ENCODE measurements at regions not wholly inside any gene's neighbourhood (a gene's known extent, or its start where the extent isn't known, plus 50 kb on each side); places are given as distances from the start of the nearest gene placed in this dataset.
"Not testable (repeated sequence)": the region's sequence is repeated elsewhere in the genome, so short reads cannot be mapped to it uniquely, and the experiment has no call there.

DNA sequence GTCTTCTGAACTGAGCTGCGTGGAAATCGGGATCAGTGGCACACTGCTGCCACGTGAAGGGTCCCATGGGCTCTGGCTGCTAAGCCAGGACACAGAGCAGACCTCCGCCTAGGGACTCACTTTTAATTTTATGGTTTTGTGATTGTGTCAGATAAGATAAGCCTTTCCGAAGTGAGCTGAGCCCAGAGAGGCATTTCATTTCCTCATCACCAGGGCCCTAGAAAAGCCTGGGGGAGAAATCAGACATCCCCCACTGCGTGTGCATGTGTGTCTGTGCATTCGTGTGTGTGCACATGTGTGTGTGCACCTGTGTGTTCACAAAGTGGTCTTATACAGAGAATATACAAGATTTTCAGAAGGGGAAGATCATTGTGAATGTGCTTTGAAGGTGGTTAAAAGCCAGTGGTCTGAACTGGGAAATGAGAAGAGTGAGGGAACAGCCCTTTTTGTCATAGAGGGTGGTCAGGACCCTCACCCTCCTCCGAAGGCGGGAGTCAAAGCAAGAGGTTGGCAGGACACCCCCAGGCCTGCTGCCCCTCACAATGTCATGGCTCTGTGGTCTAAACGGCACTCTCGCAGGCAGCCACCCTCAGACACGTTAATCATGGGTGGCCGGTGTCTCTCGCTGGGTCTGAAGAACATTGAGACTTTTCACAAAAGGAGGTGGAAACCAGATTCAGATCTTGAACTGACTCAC lies 176.1 kb upstream of the PFKP start:
- no peak for DNase-seq (ENCODE audit: low read depth)

- DNase-seq (ENCODE audit: low read depth), result no peak
Observed at GRCh38 chr10:2890093-2890492, 177.3 kb upstream of the PFKP start.

DNA sequence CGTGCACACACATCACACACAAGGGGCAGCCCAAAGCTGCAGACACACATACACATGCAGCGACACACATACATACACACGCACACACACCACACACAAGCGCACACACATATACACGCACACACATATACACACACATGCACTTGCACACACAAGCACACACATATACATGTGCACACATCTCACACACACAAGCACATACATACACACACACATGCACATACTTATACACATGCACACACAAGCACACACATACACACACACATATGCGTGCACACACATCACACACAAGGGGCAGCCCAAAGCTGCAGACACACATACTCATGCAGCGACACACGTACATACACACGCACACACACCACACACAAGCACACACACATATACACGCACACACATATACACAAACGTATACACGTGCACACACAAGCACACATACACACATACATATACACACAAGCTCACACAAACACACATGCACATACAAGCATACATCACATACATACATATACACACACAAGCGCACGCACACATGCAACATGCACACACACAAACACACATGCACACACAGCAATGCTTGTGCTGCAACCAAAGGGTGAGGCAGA lies 178.8 kb upstream of the PFKP start:
- no peak for DNase-seq (ENCODE audit: low read depth)

DNA sequence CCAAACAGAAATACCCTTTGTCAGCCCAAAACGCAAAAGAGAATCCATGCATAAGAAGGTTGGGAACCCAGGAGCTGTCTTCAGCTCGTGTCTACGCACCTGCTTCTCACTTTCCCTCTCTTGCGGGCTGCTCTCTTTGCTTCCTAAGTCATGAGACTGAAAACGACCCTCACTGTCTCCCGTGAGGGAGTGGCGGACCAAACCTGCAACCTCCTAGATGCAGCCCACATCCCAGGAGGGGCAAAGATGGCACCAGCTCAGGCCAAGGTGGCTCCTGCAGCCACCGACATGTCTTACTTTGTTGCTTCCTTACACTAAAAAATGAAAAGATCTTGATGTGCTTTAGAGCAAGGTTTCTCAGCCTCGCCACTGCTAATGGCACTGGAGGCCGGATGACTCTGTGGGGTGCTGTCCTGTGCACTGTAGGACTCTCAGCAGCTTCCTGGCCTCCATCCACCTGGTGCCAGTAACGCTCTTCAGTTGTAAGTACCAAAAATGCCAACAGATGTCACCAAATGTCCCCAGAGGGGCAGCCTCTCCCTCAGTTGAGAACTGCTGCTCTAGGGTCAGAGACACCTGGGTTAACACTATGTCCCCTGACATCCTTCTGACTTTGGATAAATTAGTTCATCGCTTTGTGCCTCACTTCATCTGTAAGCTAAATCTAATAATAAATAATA lies 179.8 kb upstream of the PFKP start:
- no peak for DNase-seq (ENCODE audit: low read depth)

DNA sequence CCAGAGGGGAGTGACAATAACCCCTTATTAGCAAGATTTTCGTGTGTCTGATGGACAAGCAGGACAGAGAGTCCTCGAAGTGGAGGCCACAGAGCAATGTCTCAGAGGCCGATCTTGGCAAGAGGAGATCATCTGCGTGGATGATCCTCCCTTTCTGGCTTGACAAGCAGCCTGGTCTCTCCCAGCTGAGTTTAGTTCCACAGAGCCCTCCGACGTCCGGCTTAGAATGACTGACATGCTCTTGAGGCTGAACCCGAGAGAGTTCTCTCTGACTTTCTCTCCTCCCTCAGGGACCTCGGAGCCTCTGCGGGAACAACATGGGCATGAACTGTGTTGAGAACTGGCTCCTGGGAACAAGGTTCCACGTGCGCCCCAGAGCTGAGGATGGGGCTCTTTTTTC lies 180.7 kb upstream of the PFKP start:
- DNase-seq (ENCODE audit: low read depth), result no peak

GRCh38 chr10:2885288-2886278 lies 181.8 kb upstream of the PFKP start:
- DNase-seq (ENCODE audit: low read depth), result no peak

GRCh38 chr10:2883983-2884540 lies 183.3 kb upstream of the PFKP start:
- DNase-seq (ENCODE audit: low read depth), result not testable (repeated sequence)

GRCh38 chr10:2883238-2883637 lies 184.1 kb upstream of the PFKP start:
- DNase-seq (ENCODE audit: low read depth), result no peak

GRCh38 chr10:2882628-2883027 lies 184.7 kb upstream of the PFKP start:
- DNase-seq (ENCODE audit: low read depth), result peak; percentile 64

GRCh38 chr10:2881720-2882620 lies 185.4 kb upstream of the PFKP start:
- no peak for DNase-seq (ENCODE audit: low read depth)

DNA sequence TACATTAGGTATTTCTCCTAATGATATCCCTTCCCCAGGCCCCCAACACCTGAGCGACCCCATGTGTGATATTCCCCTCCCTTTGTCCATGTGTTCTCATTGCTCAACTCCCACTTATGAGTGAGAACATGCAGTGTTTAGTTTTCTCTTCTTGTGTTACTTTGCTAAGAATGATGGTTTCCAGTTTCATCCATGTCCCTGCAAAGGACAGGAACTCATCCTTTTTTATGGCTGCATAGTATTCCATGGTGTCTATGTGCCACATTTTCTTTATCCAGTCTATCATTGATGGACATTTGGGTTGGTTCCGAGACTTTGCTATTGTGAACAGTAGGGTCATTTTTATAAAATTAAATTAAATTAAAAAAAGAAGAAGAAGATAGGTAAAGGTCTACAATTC lies 187.3 kb upstream of the PFKP start:
- DNase-seq (ENCODE audit: low read depth), result not testable (repeated sequence)

- no peak for DNase-seq (ENCODE audit: low read depth)
Observed at GRCh38 chr10:2878818-2879217, 188.5 kb upstream of the PFKP start.

- DNase-seq (ENCODE audit: low read depth), result no peak
Observed at GRCh38 chr10:2876032-2876431, 191.3 kb upstream of the PFKP start.

- peak; percentile 30 for DNase-seq (ENCODE audit: low read depth)
Observed at GRCh38 chr10:2874963-2875362, 192.4 kb upstream of the PFKP start.

DNA sequence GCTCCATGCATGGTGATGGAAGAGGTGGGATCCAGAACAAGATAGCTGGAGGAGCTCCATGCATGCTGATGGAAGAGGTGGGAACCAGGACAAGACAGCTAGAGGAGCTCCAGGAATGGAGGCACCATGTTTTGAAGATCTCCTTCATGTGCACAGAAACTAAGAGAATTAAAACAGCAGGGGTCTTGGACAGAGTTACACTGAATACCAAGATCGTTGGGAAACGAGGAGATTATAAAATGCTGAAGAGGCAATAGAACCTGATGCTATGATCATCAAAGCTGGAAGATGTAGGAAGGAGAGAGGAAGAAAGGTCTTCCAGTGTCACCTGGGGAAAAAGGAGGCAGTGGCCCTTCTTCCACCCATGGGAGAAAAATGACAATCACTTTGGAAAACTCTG lies 193.6 kb upstream of the PFKP start:
- no peak for DNase-seq (ENCODE audit: low read depth)

- DNase-seq (ENCODE audit: low read depth), result no peak
Observed at GRCh38 chr10:2871673-2872219, 195.6 kb upstream of the PFKP start.

DNA sequence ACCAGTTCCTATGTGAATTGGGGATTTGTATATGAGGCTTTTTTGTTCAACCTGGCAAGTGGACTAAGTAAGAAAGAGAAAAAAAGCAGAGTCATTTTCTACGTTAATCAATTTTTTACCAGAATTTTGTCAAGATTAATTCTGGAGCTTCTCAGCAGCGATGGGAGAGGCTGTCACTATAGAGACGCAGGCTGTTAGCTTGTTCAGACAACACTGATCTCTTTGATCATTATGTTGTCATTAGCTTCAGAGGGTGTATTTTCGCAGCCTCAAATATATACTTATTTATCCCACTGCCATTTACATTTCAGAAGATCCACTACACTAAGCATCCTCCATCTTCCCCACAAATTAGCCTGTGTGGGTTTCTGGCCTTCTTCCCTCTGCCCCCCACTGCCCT lies 196.7 kb upstream of the PFKP start:
- no peak for DNase-seq (ENCODE audit: low read depth)

- DNase-seq (ENCODE audit: low read depth), result no peak
Observed at GRCh38 chr10:2867788-2868299, 199.5 kb upstream of the PFKP start.

GRCh38 chr10:2866569-2866968 lies 200.8 kb upstream of the PFKP start:
- DNase-seq (ENCODE audit: low read depth), result no peak

GRCh38 chr10:2861632-2862210 lies 205.6 kb upstream of the PFKP start:
- no peak for DNase-seq (ENCODE audit: low read depth)
